Esophagus muscularis mucosa (tissue), 4 donors: ENCODE measurements at regions not wholly inside any gene's neighbourhood (a gene's known extent, or its start where the extent isn't known, plus 50 kb on each side); places are given as distances from the start of the nearest gene placed in this dataset.

ENCODE experiments used
- DNase-seq: peaks from one replicate; pipeline ENCODE4 v3.0.0-alpha.2; 2017; ENCODE audit errors: extremely low spot score
- H3K27ac ChIP-seq, 4 donors: fragments of 200-600 bp; sonication (generic); replicated peaks in 1 of 4; 1 replicate in 3 of 4; 2 replicates in 1 of 4; pipeline ENCODE4 v1.5.1; 2016 to 2019; ENCODE audit warnings: mild to moderate bottlenecking in 1 of 4
- H3K27me3 ChIP-seq, 4 donors: fragments of 200-600 bp; sonication (generic); one replicate each; pipeline versions ENCODE4 v1.5.1 to v1.6.0; 2016 to 2019
- H3K36me3 ChIP-seq, 4 donors: fragments of 200-600 bp; sonication (generic); one replicate each; pipeline ENCODE4 v1.5.1; 2016 to 2019
- H3K4me1 ChIP-seq, 4 donors: fragments of 200-600 bp; sonication (generic); one replicate each; pipeline ENCODE4 v1.5.1; 2016 to 2019
- H3K4me3 ChIP-seq, 4 donors: fragments of 200-600 bp; sonication (generic); 1 replicate in 2 of 4; 2 replicates in 2 of 4; pipeline ENCODE4 v1.5.1; 2016 to 2019; ENCODE audit warnings: mild to moderate bottlenecking in 4 of 4, moderate library complexity in 1 of 4
- H3K9me3 ChIP-seq, 4 donors: fragments of 200-600 bp; sonication (generic); 1 replicate in 3 of 4; 2 replicates in 1 of 4; pipeline ENCODE4 v1.5.1; 2016 to 2019
- CTCF ChIP-seq, 3 experiments: fragments of 200-600 bp in 2 of 3; fragments of 450-650 bp in 1 of 3; sonication (generic) in 2 of 3; IDR thresholded peaks; one replicate each; pipeline ENCODE4 v1.5.1; 2017 to 2019; ENCODE audit warnings: antibody characterized with exemption in 3 of 3, mild to moderate bottlenecking in 2 of 3, moderate library complexity in 1 of 3
- EP300 ChIP-seq: sonication (generic); formaldehyde crosslinking; IDR thresholded peaks from one replicate; pipeline ENCODE4 v1.6.1; 2017; ENCODE audit warnings: antibody characterized with exemption
- POLR2A ChIP-seq: fragments of 450-650 bp; IDR thresholded peaks from one replicate; pipeline ENCODE4 v1.6.1; 2017; ENCODE audit warnings: antibody characterized with exemption, moderate library complexity, mild to moderate bottlenecking, low read depth
- POLR2AphosphoS5 ChIP-seq, 2 donors: sonication (generic); formaldehyde crosslinking; IDR thresholded peaks; one replicate each; pipeline ENCODE4 v1.6.1; 2017; ENCODE audit warnings: antibody characterized with exemption in 2 of 2
- WGBS: methylation state at CpG from one replicate; pipeline ENCODE4 v1.1.5; 2018; 5-methylcytosine and 5-hydroxymethylcytosine counted together
- intact Hi-C: fragments of 100-400 bp; cut with DNase I; formaldehyde crosslinking; loops from one replicate; pipeline ENCODE4 v1.15.1; 2023

GRCh38 chr4:164197556-164197955, 556.4 kb upstream of the SMIM31 start:
- TF ChIP-seq POLR2AphosphoS5 (IDR thresholded peaks at IDR 0.05) (no peak), POLR2A (no peak)
- Histone ChIP-seq H3K27ac (no peak overlapping the region), H3K4me1 (no peaks in the 10 kb centered on the region), H3K36me3 (no peaks in the 10 kb centered on the region), H3K27me3 (no peaks in the 10 kb centered on the region), H3K9me3 (no peaks in the 10 kb centered on the region), H3K4me3 (no peak overlapping the region)
- intact Hi-C loops, result no loop called here
- WGBS, result 90% methylated on average over 18 of the region's 18 CpGs
- DNase-seq, result no peak

- Histone ChIP-seq H3K27me3 (no peaks in the 10 kb centered on the region), H3K9me3 (no peaks in the 10 kb centered on the region), H3K4me3 (no peak overlapping the region), H3K27ac (no peak overlapping the region), H3K4me1 (no peaks in the 10 kb centered on the region), H3K36me3 (no peaks in the 10 kb centered on the region)
- DNase-seq, result no peak
- no peak for TF ChIP-seq EP300
- no peak for TF ChIP-seq POLR2A
- TF ChIP-seq CTCF (IDR thresholded peaks at IDR 0.05), result no peak
- no peak for TF ChIP-seq POLR2AphosphoS5 (IDR thresholded peaks at IDR 0.05)
- intact Hi-C loops, result no loop called here
- 81% methylated on average over 4 of the region's 4 CpGs for WGBS
These were observed 550.5 kb upstream of the SMIM31 start for GRCh38 chr4:164203476-164203875.

- TF ChIP-seq POLR2A (no peak), CTCF (IDR thresholded peaks at IDR 0.05) (no peak), POLR2AphosphoS5 (IDR thresholded peaks at IDR 0.05) (no peak), EP300 (no peak)
- H3K36me3 ChIP-seq, result no peaks in the 10 kb centered on the region
- no peaks in the 10 kb centered on the region for H3K27me3 ChIP-seq
- DNase-seq, result no peak
- intact Hi-C loops, result no loop called here
- no peak overlapping the region for H3K27ac ChIP-seq
- H3K4me1 ChIP-seq, result no peaks in the 10 kb centered on the region
- no peaks in the 10 kb centered on the region for H3K9me3 ChIP-seq
- H3K4me3 ChIP-seq, result no peak overlapping the region
These were observed 549.5 kb upstream of the SMIM31 start for GRCh38 chr4:164204434-164204833.

- TF ChIP-seq POLR2AphosphoS5 (IDR thresholded peaks at IDR 0.05), result no peak
- TF ChIP-seq POLR2A, result no peak
- no peak for TF ChIP-seq CTCF (IDR thresholded peaks at IDR 0.05)
- no peak for TF ChIP-seq EP300
- no peaks in the 10 kb centered on the region for H3K36me3 ChIP-seq
- no peaks in the 10 kb centered on the region for H3K4me1 ChIP-seq
- H3K4me3 ChIP-seq, result no peak overlapping the region
- no peaks in the 10 kb centered on the region for H3K9me3 ChIP-seq
- DNase-seq, result no peak
- 79% methylated on average over 5 of the region's 5 CpGs for WGBS
- H3K27me3 ChIP-seq, result no peaks in the 10 kb centered on the region
- H3K27ac ChIP-seq, result no peak overlapping the region
- intact Hi-C loops, result no loop called here
These were observed 546.5 kb upstream of the SMIM31 start for GRCh38 chr4:164207460-164207859.

GRCh38 chr4:164210377-164210776, 543.6 kb upstream of the SMIM31 start:
- TF ChIP-seq POLR2A (no peak), CTCF (IDR thresholded peaks at IDR 0.05) (no peak), POLR2AphosphoS5 (IDR thresholded peaks at IDR 0.05) (no peak), EP300 (no peak)
- H3K4me3 ChIP-seq, result no peak overlapping the region
- no peaks in the 10 kb centered on the region for H3K4me1 ChIP-seq
- intact Hi-C loops, result no loop called here
- H3K36me3 ChIP-seq, result no peaks in the 10 kb centered on the region
- no peaks in the 10 kb centered on the region for H3K9me3 ChIP-seq
- 48% methylated on average over 1 of the region's 1 CpG for WGBS
- H3K27ac ChIP-seq, result no peak overlapping the region
- H3K27me3 ChIP-seq, result no peaks in the 10 kb centered on the region
- DNase-seq, result no peak
